ENCODE measurements at regions not wholly inside any gene's neighbourhood (a gene's known extent, or its start where the extent isn't known, plus 50 kb on each side); places are given as distances from the start of the nearest gene placed in this dataset.

- TF ChIP-seq, protein P1, sequence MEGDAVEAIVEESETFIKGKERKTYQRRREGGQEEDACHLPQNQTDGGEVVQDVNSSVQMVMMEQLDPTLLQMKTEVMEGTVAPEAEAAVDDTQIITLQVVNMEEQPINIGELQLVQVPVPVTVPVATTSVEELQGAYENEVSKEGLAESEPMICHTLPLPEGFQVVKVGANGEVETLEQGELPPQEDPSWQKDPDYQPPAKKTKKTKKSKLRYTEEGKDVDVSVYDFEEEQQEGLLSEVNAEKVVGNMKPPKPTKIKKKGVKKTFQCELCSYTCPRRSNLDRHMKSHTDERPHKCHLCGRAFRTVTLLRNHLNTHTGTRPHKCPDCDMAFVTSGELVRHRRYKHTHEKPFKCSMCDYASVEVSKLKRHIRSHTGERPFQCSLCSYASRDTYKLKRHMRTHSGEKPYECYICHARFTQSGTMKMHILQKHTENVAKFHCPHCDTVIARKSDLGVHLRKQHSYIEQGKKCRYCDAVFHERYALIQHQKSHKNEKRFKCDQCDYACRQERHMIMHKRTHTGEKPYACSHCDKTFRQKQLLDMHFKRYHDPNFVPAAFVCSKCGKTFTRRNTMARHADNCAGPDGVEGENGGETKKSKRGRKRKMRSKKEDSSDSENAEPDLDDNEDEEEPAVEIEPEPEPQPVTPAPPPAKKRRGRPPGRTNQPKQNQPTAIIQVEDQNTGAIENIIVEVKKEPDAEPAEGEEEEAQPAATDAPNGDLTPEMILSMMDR (IDR thresholded peaks at IDR 0.05) = no peak
- no peak for TF ChIP-seq POLR2A (IDR thresholded peaks at IDR 0.05)
These were observed 51.6 kb upstream of the ITPKB start for GRCh38 chr1:226790545-226791181.

All from heart left ventricle (tissue), 13 donors.